ENCODE measurements at regions not wholly inside any gene's neighbourhood (a gene's known extent, or its start where the extent isn't known, plus 50 kb on each side); places are given as distances from the start of the nearest gene placed in this dataset.

- Histone ChIP-seq H3K27me3 (replicated peaks; ENCODE audit: insufficient read depth) (no peaks in the 10 kb centered on the region), H3K4me1 (ENCODE audit: control insufficient read depth in 1 of 2, low read depth in 2 of 2) (no peaks in the 10 kb centered on the region), H3K27ac (no peak overlapping the region), H3K36me3 (no peaks in the 10 kb centered on the region), H3K4me3 (no peak overlapping the region), H3K9me3 (no peaks in the 10 kb centered on the region)
- ATAC-seq (ENCODE audit: insufficient number of reproducible peaks, low FRiP score, low read depth) = no peak
- DNase-seq (ENCODE audit: low spot score) = no peak
- TF ChIP-seq CTCF (IDR thresholded peaks at IDR 0.05) = no peak
Measured at GRCh38 chr3:103166890-103167289, 732.1 kb downstream of the ZPLD1 start.

- no peak overlapping the region for H3K4me3 ChIP-seq
- no peaks in the 10 kb centered on the region for H3K9me3 ChIP-seq
- ATAC-seq (ENCODE audit: insufficient number of reproducible peaks, low FRiP score, low read depth) = no peak
- no peaks in the 10 kb centered on the region for H3K4me1 ChIP-seq (ENCODE audit: control insufficient read depth in 1 of 2, low read depth in 2 of 2)
- DNase-seq (ENCODE audit: low spot score) = no peak
- no peak overlapping the region for H3K27ac ChIP-seq
- H3K36me3 ChIP-seq = no peaks in the 10 kb centered on the region
- TF ChIP-seq CTCF (IDR thresholded peaks at IDR 0.05) = no peak
- no peaks in the 10 kb centered on the region for H3K27me3 ChIP-seq (replicated peaks; ENCODE audit: insufficient read depth)
Measured at GRCh38 chr3:103167850-103168249, 733.0 kb downstream of the ZPLD1 start.

GRCh38 chr3:103169289-103169688 lies 734.5 kb downstream of the ZPLD1 start:
- no peaks in the 10 kb centered on the region for H3K27me3 ChIP-seq (replicated peaks; ENCODE audit: insufficient read depth)
- TF ChIP-seq CTCF (IDR thresholded peaks at IDR 0.05) = no peak
- DNase-seq (ENCODE audit: low spot score) (no peak), ATAC-seq (ENCODE audit: insufficient number of reproducible peaks, low FRiP score, low read depth) (no peak)
- no peak overlapping the region for H3K27ac ChIP-seq
- no peaks in the 10 kb centered on the region for H3K4me1 ChIP-seq (ENCODE audit: control insufficient read depth in 1 of 2, low read depth in 2 of 2)
- no peak overlapping the region for H3K4me3 ChIP-seq
- no peaks in the 10 kb centered on the region for H3K9me3 ChIP-seq
- no peaks in the 10 kb centered on the region for H3K36me3 ChIP-seq

- no peak for TF ChIP-seq CTCF (IDR thresholded peaks at IDR 0.05)
- no peak overlapping the region for H3K4me3 ChIP-seq
- DNase-seq (ENCODE audit: low spot score) (no peak), ATAC-seq (ENCODE audit: insufficient number of reproducible peaks, low FRiP score, low read depth) (no peak)
- H3K9me3 ChIP-seq = no peaks in the 10 kb centered on the region
- H3K27me3 ChIP-seq (replicated peaks; ENCODE audit: insufficient read depth) = no peaks in the 10 kb centered on the region
- H3K36me3 ChIP-seq = no peaks in the 10 kb centered on the region
- no peak overlapping the region for H3K27ac ChIP-seq
- no peaks in the 10 kb centered on the region for H3K4me1 ChIP-seq (ENCODE audit: control insufficient read depth in 1 of 2, low read depth in 2 of 2)
Measured at GRCh38 chr3:103170651-103171050, 735.8 kb downstream of the ZPLD1 start.

- Histone ChIP-seq H3K36me3 (no peaks in the 10 kb centered on the region), H3K4me1 (ENCODE audit: control insufficient read depth in 1 of 2, low read depth in 2 of 2) (no peaks in the 10 kb centered on the region), H3K27me3 (replicated peaks; ENCODE audit: insufficient read depth) (no peaks in the 10 kb centered on the region), H3K9me3 (no peaks in the 10 kb centered on the region), H3K27ac (no peak overlapping the region), H3K4me3 (no peak overlapping the region)
- TF ChIP-seq CTCF (IDR thresholded peaks at IDR 0.05) = no peak
- DNase-seq (ENCODE audit: low spot score) (no peak), ATAC-seq (ENCODE audit: insufficient number of reproducible peaks, low FRiP score, low read depth) (no peak)
Measured at GRCh38 chr3:103173940-103174339, 739.1 kb downstream of the ZPLD1 start.

Data from thoracic aorta (tissue), 2 donors.